Epithelial cell of proximal tubule (primary cell): ENCODE measurements at regions not wholly inside any gene's neighbourhood (a gene's known extent, or its start where the extent isn't known, plus 50 kb on each side); places are given as distances from the start of the nearest gene placed in this dataset.

ENCODE experiments used
- DNase-seq: peaks from one replicate; pipeline ENCODE4 v3.0.0-alpha.2; 2011; ENCODE audit warnings: low read depth
- H3K4me3 ChIP-seq: 2 replicates; pipeline ENCODE4 v1.5.1; 2011; ENCODE audit warnings: low read depth, mild to moderate bottlenecking, low read length
- TF ChIP-seq, protein P1 (sequence below): conservative IDR thresholded peaks from 2 replicates; pipeline ENCODE4 v1.5.1; 2012; ENCODE audit warnings: low read depth, mild to moderate bottlenecking, low read length

DNA sequence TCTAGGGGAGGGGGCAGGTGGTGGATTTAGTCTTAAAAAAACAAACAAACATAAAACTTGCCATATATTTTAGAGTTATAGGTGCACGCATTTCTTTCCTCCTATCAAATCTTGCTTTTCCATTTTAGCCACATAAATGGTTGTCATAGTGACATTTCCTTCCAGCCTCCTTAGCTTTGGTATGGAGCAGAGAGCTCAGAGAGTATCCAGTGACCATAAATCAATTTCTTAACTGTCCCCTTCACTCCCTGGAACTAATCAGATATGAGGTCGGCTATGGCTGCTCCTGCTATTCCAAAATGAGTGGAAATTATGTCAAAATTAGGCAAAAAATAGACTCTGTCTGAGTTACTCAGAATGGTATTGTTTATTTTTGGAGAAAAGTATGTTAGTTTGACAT lies 164.5 kb downstream of the EBLN2 start:
- no peak overlapping the region for H3K4me3 ChIP-seq
- TF ChIP-seq, protein P1, sequence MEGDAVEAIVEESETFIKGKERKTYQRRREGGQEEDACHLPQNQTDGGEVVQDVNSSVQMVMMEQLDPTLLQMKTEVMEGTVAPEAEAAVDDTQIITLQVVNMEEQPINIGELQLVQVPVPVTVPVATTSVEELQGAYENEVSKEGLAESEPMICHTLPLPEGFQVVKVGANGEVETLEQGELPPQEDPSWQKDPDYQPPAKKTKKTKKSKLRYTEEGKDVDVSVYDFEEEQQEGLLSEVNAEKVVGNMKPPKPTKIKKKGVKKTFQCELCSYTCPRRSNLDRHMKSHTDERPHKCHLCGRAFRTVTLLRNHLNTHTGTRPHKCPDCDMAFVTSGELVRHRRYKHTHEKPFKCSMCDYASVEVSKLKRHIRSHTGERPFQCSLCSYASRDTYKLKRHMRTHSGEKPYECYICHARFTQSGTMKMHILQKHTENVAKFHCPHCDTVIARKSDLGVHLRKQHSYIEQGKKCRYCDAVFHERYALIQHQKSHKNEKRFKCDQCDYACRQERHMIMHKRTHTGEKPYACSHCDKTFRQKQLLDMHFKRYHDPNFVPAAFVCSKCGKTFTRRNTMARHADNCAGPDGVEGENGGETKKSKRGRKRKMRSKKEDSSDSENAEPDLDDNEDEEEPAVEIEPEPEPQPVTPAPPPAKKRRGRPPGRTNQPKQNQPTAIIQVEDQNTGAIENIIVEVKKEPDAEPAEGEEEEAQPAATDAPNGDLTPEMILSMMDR: no peak
- no peak for DNase-seq

- no peak for DNase-seq
- TF ChIP-seq, protein P1: no peak
- no peak overlapping the region for H3K4me3 ChIP-seq
Measured at GRCh38 chr3:73228000-73228399, 166.5 kb downstream of the EBLN2 start.

DNA sequence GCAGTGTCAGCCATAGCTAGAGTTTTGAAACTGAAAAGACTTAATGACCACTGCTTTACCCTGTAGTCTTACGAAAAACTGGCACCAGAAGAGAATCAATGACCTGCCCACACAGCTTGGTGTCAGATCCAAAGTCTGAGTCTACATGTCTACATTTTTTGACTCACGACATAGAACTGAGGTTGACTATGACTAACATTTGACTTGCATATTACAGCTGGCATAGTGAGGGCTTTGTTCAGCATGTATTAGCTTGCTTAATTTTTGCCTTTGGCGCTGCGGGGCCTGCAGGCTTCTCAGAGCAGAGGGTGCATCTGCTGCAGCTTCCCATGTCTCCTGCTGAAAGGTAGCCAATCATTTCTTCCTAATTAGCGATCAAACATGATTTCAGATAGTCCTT lies 167.0 kb downstream of the EBLN2 start:
- no peak overlapping the region for H3K4me3 ChIP-seq
- TF ChIP-seq, protein P1: no peak
- no peak for DNase-seq

- H3K4me3 ChIP-seq: no peak overlapping the region
- TF ChIP-seq, protein P1: no peak
- no peak for DNase-seq
Measured at GRCh38 chr3:73228959-73229358, 167.5 kb downstream of the EBLN2 start.

GRCh38 chr3:73234354-73235014 lies 173.0 kb downstream of the EBLN2 start:
- TF ChIP-seq, protein P1: no peak
- no peak overlapping the region for H3K4me3 ChIP-seq
- DNase-seq: no peak

GRCh38 chr3:73235768-73236167 lies 174.3 kb downstream of the EBLN2 start:
- H3K4me3 ChIP-seq: no peak overlapping the region
- DNase-seq: no peak
- TF ChIP-seq, protein P1: no peak

GRCh38 chr3:73236867-73237266 lies 175.4 kb downstream of the EBLN2 start:
- no peak for DNase-seq
- no peak overlapping the region for H3K4me3 ChIP-seq
- TF ChIP-seq, protein P1: no peak
